ENCODE measurements at regions not wholly inside any gene's neighbourhood (a gene's known extent, or its start where the extent isn't known, plus 50 kb on each side); places are given as distances from the start of the nearest gene placed in this dataset.

- ChIA-PET CTCF (no interaction called here), POLR2A (no interaction called here)
- intact Hi-C loops (cut with micrococcal nuclease) (no loop called here), dilution Hi-C loops (cut with MboI; ENCODE audit: extremely low pct_ligation_motif_present, low sequenced_read_pairs) (no loop called here)
- Histone ChIP-seq H3K79me2 (ENCODE audit: control insufficient read depth, insufficient read depth, low read length) (no peaks in the 10 kb centered on the region), H3K9ac (replicated peaks; ENCODE audit: extremely low read depth, insufficient read depth, low read length) (no peak overlapping the region), H3K9me1 (replicated peaks; ENCODE audit: control insufficient read depth, extremely low read depth, insufficient read depth, low read length) (no peaks in the 10 kb centered on the region), H3K4me1 (ENCODE audit: control insufficient read depth, extremely low read depth, insufficient read depth, low read length) (no peaks in the 10 kb centered on the region), H4K20me1 (replicated peaks; ENCODE audit: control insufficient read depth, extremely low read depth, insufficient read depth, low read length) (no peaks in the 10 kb centered on the region), H3K4me2 (ENCODE audit: insufficient read depth, low read length) (no peak overlapping the region), H3K9me3 (replicated peaks; ENCODE audit: control insufficient read depth, insufficient read depth, low read length) (peaks cover 4% of the 10 kb centered on the region), H3K27me3 (ENCODE audit: control insufficient read depth in 2 of 2, insufficient read depth in 2 of 2, low read length in 2 of 2) (no peaks in the 10 kb centered on the region), H3K27ac (ENCODE audit: insufficient read depth, low read depth, low read length) (no peak overlapping the region), H3K36me3 (ENCODE audit: control insufficient read depth in 2 of 2, extremely low read depth in 1 of 2, insufficient read depth in 2 of 2, low read length in 2 of 2) (no peaks in the 10 kb centered on the region), H2AFZ (ENCODE audit: low read depth, low read length) (no peak overlapping the region), H3K4me3 (replicated peaks in 1 of 3; ENCODE audit: insufficient read depth in 1 of 3, low read depth in 1 of 3, low read length in 3 of 3) (no peak overlapping the region)
- TF ChIP-seq MAX (IDR thresholded peaks at IDR 0.05; ENCODE audit: insufficient read depth, insufficient read length) (no peak), MYC (IDR thresholded peaks at IDR 0.05; ENCODE audit: low read depth, low read length) (no peak), FOS (IDR thresholded peaks at IDR 0.05; ENCODE audit: borderline replicate concordance, insufficient read depth, low read length) (no peak), EZH2 (IDR thresholded peaks at IDR 0.05; ENCODE audit: borderline replicate concordance, low read depth, low read length, severe bottlenecking) (no peak), CTCF (IDR thresholded peaks at IDR 0.05; ENCODE audit: extremely low read depth in 1 of 2, insufficient read depth in 1 of 2, low read depth in 1 of 2, low read length in 2 of 2) (no peak), JUN (IDR thresholded peaks at IDR 0.05; ENCODE audit: borderline replicate concordance, insufficient read depth, insufficient read length, low read depth) (no peak), POLR2AphosphoS5 (IDR thresholded peaks at IDR 0.05; ENCODE audit: insufficient read depth, low read depth, low read length) (no peak), GATA2 (IDR thresholded peaks at IDR 0.05; ENCODE audit: insufficient read depth, insufficient read length, low read depth, low read length) (no peak), POLR2A (IDR thresholded peaks at IDR 0.05; ENCODE audit: low read depth, low read length) (no peak)
- BruUV-seq (replicated peaks) = no TSS peak
- DNase-seq (ENCODE audit: low read depth, low spot score) (no peak), FAIRE-seq (no peak)
These were observed 1139.3 kb upstream of the CELF2 start for GRCh38 chr10:9878383-9878782.

Data from endothelial cell of umbilical vein (primary cell).